Lower lobe of right lung (tissue), 2 donors: ENCODE measurements at regions not wholly inside any gene's neighbourhood (a gene's known extent, or its start where the extent isn't known, plus 50 kb on each side); places are given as distances from the start of the nearest gene placed in this dataset.

Experiments
- ATAC-seq, 2 donors: fragments of 200-7000 bp; cut with Tn5 transposase; one replicate each; pipeline ENCODE4 v1.9.1; 2020 to 2022; ENCODE audit warnings: mild to moderate bottlenecking in 2 of 2, moderate library complexity in 2 of 2
- DNase-seq: peaks from one replicate; pipeline ENCODE4 v3.0.0-alpha.2; 2020
- H3K27ac ChIP-seq: fragments of 200-600 bp; one replicate; pipeline ENCODE4 v1.8.0; 2022
- H3K27me3 ChIP-seq: fragments of 200-600 bp; one replicate; pipeline ENCODE4 v1.8.0; 2022; ENCODE audit warnings: low read depth
- H3K36me3 ChIP-seq: fragments of 200-600 bp; one replicate; pipeline ENCODE4 v1.8.0; 2022; ENCODE audit warnings: mild to moderate bottlenecking
- H3K4me1 ChIP-seq: fragments of 200-600 bp; one replicate; pipeline ENCODE4 v1.8.0; 2022
- H3K4me3 ChIP-seq: fragments of 200-600 bp; one replicate; pipeline ENCODE4 v1.8.0; 2022; ENCODE audit warnings: mild to moderate bottlenecking
- H3K9me3 ChIP-seq: fragments of 200-600 bp; one replicate; pipeline ENCODE4 v1.8.0; 2022
- intact Hi-C: fragments of 100-400 bp; cut with DNase I; formaldehyde crosslinking; loops from one replicate; pipeline ENCODE4 v1.11.0; 2022
- TF ChIP-seq, protein P1 (sequence below): fragments of 200-600 bp; IDR thresholded peaks from one replicate; pipeline ENCODE4 v1.8.0; 2022; ENCODE audit warnings: antibody characterized with exemption, mild to moderate bottlenecking
- donor health status: DM: no; HTN: yes; CAD: no; lungs with severe emphysema.

DNA sequence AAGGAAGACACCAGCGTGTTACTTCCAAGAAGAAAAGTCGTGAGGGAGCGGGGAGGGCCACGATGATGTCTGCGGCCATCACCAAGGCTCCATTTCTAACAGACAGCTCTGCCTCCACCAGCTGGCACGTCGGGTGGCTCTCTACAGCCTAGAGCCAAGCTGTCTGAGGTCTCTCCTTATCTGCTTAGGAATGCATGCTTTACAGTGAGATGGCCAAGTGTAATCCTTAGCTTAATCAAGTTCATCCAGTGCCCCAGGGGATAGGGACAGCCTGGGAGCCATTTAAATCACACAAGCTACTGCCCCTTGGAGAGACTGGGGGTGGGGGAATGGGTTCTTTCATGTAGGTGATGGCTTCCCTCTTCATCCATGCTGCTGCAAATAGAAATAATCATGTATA lies 213.8 kb upstream of the CST7 start:
- Histone ChIP-seq H3K27me3 (no peaks in the 10 kb centered on the region), H3K36me3 (no peaks in the 10 kb centered on the region), H3K4me3 (no peak overlapping the region), H3K9me3 (no peaks in the 10 kb centered on the region), H3K27ac (no peak overlapping the region), H3K4me1 (no peaks in the 10 kb centered on the region)
- ATAC-seq (no peak), DNase-seq (no peak)
- intact Hi-C loops = no loop called here
- TF ChIP-seq, protein P1, sequence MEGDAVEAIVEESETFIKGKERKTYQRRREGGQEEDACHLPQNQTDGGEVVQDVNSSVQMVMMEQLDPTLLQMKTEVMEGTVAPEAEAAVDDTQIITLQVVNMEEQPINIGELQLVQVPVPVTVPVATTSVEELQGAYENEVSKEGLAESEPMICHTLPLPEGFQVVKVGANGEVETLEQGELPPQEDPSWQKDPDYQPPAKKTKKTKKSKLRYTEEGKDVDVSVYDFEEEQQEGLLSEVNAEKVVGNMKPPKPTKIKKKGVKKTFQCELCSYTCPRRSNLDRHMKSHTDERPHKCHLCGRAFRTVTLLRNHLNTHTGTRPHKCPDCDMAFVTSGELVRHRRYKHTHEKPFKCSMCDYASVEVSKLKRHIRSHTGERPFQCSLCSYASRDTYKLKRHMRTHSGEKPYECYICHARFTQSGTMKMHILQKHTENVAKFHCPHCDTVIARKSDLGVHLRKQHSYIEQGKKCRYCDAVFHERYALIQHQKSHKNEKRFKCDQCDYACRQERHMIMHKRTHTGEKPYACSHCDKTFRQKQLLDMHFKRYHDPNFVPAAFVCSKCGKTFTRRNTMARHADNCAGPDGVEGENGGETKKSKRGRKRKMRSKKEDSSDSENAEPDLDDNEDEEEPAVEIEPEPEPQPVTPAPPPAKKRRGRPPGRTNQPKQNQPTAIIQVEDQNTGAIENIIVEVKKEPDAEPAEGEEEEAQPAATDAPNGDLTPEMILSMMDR = no peak

GRCh38 chr20:24736131-24736843 lies 212.8 kb upstream of the CST7 start:
- Histone ChIP-seq H3K36me3 (no peaks in the 10 kb centered on the region), H3K4me1 (no peaks in the 10 kb centered on the region), H3K27ac (no peak overlapping the region), H3K4me3 (no peak overlapping the region), H3K27me3 (no peaks in the 10 kb centered on the region), H3K9me3 (no peaks in the 10 kb centered on the region)
- DNase-seq = no peak
- no peak for ATAC-seq
- TF ChIP-seq, protein P1 = no peak
- intact Hi-C loops = no loop called here

DNA sequence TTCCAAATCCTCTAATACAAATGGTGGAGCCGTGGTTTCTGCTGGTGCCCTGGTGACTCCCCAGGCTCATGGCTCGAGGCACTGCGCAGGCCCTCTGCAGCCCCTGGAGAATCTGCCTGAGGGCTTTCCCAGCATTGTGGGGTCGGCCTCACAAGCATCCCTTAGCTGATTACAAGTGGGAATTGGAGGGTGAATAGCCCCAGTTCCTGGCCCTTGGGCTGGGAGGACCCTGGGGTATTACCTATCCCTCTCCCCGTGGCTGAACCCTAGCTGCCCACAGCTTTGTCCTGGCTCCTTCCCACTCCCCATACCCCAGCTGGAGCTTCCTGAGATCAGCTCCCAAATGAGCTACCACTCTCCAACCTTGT lies 212.2 kb upstream of the CST7 start:
- Histone ChIP-seq H3K4me3 (no peak overlapping the region), H3K27me3 (no peaks in the 10 kb centered on the region), H3K27ac (no peak overlapping the region), H3K4me1 (no peaks in the 10 kb centered on the region), H3K9me3 (no peaks in the 10 kb centered on the region), H3K36me3 (no peaks in the 10 kb centered on the region)
- DNase-seq (no peak), ATAC-seq (no peak)
- TF ChIP-seq, protein P1 = no peak
- intact Hi-C loops = no loop called here

DNA sequence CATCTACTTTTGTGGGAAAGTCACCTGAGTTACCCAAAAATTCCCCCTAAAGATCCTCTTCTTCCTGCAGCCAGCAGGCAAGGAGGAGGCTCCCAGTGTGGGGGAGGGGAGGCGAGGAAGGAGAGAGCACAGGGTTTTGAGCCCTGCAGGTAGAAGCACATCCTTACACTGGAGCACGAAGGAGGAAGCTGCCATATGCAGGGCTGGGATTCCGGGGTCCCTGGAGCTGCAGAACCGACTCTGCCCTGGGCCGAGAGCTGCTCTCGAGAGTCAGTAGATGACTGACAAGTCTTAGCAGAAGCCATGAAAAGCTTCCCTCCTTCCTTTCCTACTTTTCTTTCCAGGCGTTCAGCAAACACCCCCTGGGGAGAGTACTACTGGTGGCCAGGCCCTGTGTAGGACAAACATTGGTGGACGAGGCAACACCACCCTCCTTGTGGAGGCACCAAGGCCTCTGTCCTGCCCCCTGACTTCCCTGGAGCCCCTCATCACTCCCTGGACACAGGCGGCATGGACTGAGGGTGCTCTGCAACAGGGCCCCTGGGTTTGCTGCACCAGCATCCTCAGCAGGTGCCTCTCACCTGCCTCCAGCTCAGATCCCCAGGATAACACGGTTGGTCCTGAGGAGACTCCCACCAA lies 211.7 kb upstream of the CST7 start:
- no peaks in the 10 kb centered on the region for H3K36me3 ChIP-seq
- H3K27ac ChIP-seq = no peak overlapping the region
- DNase-seq = no peak
- intact Hi-C loops = no loop called here
- no peaks in the 10 kb centered on the region for H3K4me1 ChIP-seq
- H3K27me3 ChIP-seq = no peaks in the 10 kb centered on the region
- no peak for ATAC-seq
- TF ChIP-seq, protein P1 = no peak
- no peaks in the 10 kb centered on the region for H3K9me3 ChIP-seq
- H3K4me3 ChIP-seq = no peak overlapping the region

DNA sequence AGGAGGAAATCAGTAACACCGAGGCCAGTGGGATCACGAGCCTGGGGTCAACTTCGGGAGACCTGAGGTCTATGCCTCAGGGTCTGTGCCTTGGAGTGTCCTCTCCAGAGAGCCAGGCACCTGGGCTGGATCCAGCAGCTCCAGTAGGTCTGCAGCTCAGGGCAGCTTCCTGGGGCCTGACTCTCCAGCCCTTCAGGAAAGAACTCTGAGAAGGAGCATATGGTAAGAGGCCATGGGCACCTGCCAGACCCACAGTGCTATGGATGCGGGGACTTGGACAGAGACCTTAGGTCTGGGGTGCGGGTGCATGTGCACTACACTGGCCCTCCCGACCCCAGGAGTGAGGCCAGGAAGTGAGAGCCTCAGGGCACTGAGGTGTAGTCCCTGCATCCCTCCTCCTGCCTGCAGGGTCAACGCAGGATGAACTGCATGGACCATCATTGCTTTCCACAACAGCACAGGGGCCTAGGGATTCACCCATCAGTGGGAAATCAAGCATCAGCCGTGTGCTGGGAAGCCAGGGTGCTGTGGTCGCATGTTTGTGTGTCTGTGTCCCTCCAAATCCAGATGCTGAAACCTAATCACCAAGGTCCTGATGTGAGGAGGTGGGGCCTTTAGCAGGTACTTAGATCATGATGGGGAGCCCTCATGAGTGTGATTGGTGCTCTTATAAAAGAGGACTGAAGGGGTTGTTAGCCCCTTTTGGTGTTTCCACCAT lies 210.9 kb upstream of the CST7 start:
- Histone ChIP-seq H3K9me3 (no peaks in the 10 kb centered on the region), H3K27me3 (no peaks in the 10 kb centered on the region), H3K27ac (no peak overlapping the region), H3K4me3 (no peak overlapping the region), H3K4me1 (no peaks in the 10 kb centered on the region), H3K36me3 (no peaks in the 10 kb centered on the region)
- ATAC-seq (no peak), DNase-seq (no peak)
- TF ChIP-seq, protein P1 = no peak
- intact Hi-C loops = no loop called here
